ENCODE measurements at regions not wholly inside any gene's neighbourhood (a gene's known extent, or its start where the extent isn't known, plus 50 kb on each side); places are given as distances from the start of the nearest gene placed in this dataset.

DNA sequence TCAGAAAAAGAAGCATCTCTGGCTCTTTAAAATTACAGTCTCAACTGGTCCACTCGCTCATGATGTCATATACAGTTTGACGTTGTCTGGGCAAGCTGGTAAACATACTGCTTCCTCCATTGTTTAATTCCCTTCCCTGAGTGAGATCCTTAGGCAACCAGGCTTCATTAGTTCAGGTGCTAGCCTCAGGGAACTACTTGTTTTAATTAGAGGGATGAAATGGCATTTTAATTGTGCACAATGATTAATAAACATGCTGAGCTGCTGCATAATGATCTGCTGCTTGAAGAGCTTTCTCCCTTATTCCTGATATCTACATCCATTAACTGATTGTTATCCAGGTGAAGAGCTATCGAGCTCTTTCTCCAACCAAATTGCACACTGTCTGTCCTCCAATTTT lies 195.6 kb upstream of the ETAA1 start:
- no peaks in the 10 kb centered on the region for H3K9me3 ChIP-seq (ENCODE audit: control insufficient read depth, insufficient read depth, low read depth, low read length)
- CTCF ChIA-PET: interaction anchor here (1.9 kb wide), 1 partner anchor 10 kb away, joined by 4 read pairs; no protein-coding TSS in a partner anchor
- no peaks in the 10 kb centered on the region for H3K4me1 ChIP-seq (ENCODE audit: control insufficient read depth, insufficient read depth, low read length)
- H3K36me3 ChIP-seq (ENCODE audit: control insufficient read depth in 2 of 2, insufficient read depth in 1 of 2, low read length in 2 of 2): no peaks in the 10 kb centered on the region
- no peak overlapping the region for H3K4me3 ChIP-seq (ENCODE audit: low read depth, low read length)
- POLR2A ChIA-PET: no interaction called here
- TF ChIP-seq, protein P1, sequence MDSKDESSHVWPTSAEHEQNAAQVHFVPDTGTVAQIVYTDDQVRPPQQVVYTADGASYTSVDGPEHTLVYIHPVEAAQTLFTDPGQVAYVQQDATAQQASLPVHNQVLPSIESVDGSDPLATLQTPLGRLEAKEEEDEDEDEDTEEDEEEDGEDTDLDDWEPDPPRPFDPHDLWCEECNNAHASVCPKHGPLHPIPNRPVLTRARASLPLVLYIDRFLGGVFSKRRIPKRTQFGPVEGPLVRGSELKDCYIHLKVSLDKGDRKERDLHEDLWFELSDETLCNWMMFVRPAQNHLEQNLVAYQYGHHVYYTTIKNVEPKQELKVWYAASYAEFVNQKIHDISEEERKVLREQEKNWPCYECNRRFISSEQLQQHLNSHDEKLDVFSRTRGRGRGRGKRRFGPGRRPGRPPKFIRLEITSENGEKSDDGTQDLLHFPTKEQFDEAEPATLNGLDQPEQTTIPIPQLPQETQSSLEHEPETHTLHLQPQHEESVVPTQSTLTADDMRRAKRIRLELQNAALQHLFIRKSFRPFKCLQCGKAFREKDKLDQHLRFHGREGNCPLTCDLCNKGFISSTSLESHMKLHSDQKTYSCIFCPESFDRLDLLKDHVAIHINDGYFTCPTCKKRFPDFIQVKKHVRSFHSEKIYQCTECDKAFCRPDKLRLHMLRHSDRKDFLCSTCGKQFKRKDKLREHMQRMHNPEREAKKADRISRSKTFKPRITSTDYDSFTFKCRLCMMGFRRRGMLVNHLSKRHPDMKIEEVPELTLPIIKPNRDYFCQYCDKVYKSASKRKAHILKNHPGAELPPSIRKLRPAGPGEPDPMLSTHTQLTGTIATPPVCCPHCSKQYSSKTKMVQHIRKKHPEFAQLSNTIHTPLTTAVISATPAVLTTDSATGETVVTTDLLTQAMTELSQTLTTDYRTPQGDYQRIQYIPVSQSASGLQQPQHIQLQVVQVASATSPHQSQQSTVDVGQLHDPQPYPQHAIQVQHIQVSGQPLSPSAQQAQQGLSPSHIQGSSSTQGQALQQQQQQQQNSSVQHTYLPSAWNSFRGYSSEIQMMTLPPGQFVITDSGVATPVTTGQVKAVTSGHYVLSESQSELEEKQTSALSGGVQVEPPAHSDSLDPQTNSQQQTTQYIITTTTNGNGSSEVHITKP (tag by site-specific recombination; IDR thresholded peaks at IDR 0.05): no peak
- TF ChIP-seq ZNF10 (tag by site-specific recombination; IDR thresholded peaks at IDR 0.05) (no peak), ZNF510 (tag by site-specific recombination; IDR thresholded peaks at IDR 0.05; ENCODE audit: insufficient replicate concordance) (no peak), ZNF529 (tag by site-specific recombination; IDR thresholded peaks at IDR 0.05; ENCODE audit: insufficient replicate concordance) (no peak), ZNF350 (tag by site-specific recombination; IDR thresholded peaks at IDR 0.05) (no peak), TRIM28 (IDR thresholded peaks at IDR 0.05; ENCODE audit: borderline replicate concordance, low read length) (no peak), GLI2 (tag by site-specific recombination; IDR thresholded peaks at IDR 0.05; ENCODE audit: borderline replicate concordance, low read depth) (no peak)
- TF ChIP-seq, protein P2, sequence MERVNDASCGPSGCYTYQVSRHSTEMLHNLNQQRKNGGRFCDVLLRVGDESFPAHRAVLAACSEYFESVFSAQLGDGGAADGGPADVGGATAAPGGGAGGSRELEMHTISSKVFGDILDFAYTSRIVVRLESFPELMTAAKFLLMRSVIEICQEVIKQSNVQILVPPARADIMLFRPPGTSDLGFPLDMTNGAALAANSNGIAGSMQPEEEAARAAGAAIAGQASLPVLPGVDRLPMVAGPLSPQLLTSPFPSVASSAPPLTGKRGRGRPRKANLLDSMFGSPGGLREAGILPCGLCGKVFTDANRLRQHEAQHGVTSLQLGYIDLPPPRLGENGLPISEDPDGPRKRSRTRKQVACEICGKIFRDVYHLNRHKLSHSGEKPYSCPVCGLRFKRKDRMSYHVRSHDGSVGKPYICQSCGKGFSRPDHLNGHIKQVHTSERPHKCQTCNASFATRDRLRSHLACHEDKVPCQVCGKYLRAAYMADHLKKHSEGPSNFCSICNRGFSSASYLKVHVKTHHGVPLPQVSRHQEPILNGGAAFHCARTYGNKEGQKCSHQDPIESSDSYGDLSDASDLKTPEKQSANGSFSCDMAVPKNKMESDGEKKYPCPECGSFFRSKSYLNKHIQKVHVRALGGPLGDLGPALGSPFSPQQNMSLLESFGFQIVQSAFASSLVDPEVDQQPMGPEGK (tag by site-specific recombination; IDR thresholded peaks at IDR 0.05): no peak
- no peak overlapping the region for H3K27ac ChIP-seq (ENCODE audit: extremely low read depth, low read depth, low read length)

DNA sequence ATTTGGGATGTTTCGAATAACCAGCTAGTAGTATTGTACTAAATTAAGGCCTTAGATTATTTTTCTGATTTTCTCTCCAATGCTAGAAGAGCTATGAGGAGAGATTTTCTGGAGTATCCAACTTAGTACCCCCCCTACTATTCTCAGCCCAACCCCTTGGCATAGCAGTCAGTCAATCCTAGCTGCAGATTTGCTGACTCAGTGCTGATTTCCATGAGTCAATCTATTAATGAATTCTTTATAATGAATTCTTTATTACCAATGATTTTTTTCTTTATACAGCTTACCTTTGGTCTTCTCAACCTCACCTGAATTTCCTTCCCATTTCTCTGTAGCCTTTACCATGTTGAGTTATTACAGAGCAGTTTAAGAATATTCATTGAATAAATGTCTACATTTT lies 192.8 kb upstream of the ETAA1 start:
- no peak overlapping the region for H3K27ac ChIP-seq (ENCODE audit: extremely low read depth, low read depth, low read length)
- H3K9me3 ChIP-seq (ENCODE audit: control insufficient read depth, insufficient read depth, low read depth, low read length): no peaks in the 10 kb centered on the region
- TF ChIP-seq ZNF138 (tag by site-specific recombination; IDR thresholded peaks at IDR 0.05; ENCODE audit: borderline replicate concordance) (no peak), MEIS1 (CRISPR knock-in tag; IDR thresholded peaks at IDR 0.05; ENCODE audit: borderline replicate concordance) (no peak), HOXA7 (CRISPR knock-in tag; IDR thresholded peaks at IDR 0.05; ENCODE audit: borderline replicate concordance) (no peak), ZEB2 (tag by site-specific recombination; IDR thresholded peaks at IDR 0.05) (no peak), ZNF121 (tag by site-specific recombination; IDR thresholded peaks at IDR 0.05) (no peak), ZNF335 (tag by site-specific recombination; conservative IDR thresholded peaks at IDR 0.05) (no peak), ZNF670 (tag by site-specific recombination; IDR thresholded peaks at IDR 0.05; ENCODE audit: low read depth) (no peak), ZNF223 (tag by site-specific recombination; IDR thresholded peaks at IDR 0.05) (no peak), ZNF548 (tag by site-specific recombination; IDR thresholded peaks at IDR 0.05) (no peak), ZNF140 (tag by site-specific recombination; IDR thresholded peaks at IDR 0.05) (no peak), GFI1B (tag by site-specific recombination; IDR thresholded peaks at IDR 0.05) (no peak)
- TF ChIP-seq, protein P3, sequence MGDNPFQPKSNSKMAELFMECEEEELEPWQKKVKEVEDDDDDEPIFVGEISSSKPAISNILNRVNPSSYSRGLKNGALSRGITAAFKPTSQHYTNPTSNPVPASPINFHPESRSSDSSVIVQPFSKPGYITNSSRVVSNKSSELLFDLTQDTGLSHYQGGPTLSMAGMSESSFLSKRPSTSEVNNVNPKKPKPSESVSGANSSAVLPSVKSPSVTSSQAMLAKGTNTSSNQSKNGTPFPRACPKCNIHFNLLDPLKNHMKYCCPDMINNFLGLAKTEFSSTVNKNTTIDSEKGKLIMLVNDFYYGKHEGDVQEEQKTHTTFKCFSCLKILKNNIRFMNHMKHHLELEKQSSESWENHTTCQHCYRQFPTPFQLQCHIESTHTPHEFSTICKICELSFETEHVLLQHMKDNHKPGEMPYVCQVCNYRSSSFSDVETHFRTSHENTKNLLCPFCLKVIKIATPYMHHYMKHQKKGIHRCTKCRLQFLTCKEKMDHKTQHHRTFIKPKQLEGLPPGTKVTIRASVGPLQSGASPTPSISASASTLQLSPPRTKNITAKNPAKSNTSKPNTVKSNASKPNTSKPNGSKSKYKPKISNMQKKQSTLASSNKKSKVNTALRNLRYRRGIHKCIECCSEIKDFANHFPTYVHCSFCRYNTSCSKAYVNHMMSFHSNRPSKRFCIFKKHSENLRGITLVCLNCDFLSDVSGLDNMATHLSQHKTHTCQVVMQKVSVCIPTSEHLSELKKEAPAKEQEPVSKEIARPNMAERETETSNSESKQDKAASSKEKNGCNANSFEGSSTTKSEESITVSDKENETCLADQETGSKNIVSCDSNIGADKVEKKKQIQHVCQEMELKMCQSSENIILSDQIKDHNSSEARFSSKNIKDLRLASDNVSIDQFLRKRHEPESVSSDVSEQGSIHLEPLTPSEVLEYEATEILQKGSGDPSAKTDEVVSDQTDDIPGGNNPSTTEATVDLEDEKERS (tag by site-specific recombination; IDR thresholded peaks at IDR 0.05): no peak
- TF ChIP-seq, protein P4, sequence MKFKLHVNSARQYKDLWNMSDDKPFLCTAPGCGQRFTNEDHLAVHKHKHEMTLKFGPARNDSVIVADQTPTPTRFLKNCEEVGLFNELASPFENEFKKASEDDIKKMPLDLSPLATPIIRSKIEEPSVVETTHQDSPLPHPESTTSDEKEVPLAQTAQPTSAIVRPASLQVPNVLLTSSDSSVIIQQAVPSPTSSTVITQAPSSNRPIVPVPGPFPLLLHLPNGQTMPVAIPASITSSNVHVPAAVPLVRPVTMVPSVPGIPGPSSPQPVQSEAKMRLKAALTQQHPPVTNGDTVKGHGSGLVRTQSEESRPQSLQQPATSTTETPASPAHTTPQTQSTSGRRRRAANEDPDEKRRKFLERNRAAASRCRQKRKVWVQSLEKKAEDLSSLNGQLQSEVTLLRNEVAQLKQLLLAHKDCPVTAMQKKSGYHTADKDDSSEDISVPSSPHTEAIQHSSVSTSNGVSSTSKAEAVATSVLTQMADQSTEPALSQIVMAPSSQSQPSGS (tag by site-specific recombination; IDR thresholded peaks at IDR 0.05; ENCODE audit: low read depth): no peak
- CTCF ChIA-PET: interaction anchor here (0.6 kb wide), 1 partner anchor 161 kb away, joined by 4 read pairs; no protein-coding TSS in a partner anchor
- H3K36me3 ChIP-seq (ENCODE audit: control insufficient read depth in 2 of 2, insufficient read depth in 1 of 2, low read length in 2 of 2): no peaks in the 10 kb centered on the region
- no peak overlapping the region for H3K4me3 ChIP-seq (ENCODE audit: low read depth, low read length)
- no peaks in the 10 kb centered on the region for H3K4me1 ChIP-seq (ENCODE audit: control insufficient read depth, insufficient read depth, low read length)
- POLR2A ChIA-PET: no interaction called here
